Immature natural killer cell (primary cell): ENCODE measurements at regions not wholly inside any gene's neighbourhood (a gene's known extent, or its start where the extent isn't known, plus 50 kb on each side); places are given as distances from the start of the nearest gene placed in this dataset.

Experiments
- DNase-seq, 3 donors: peaks; one replicate each; pipeline ENCODE4 v3.0.0; 2022; ENCODE audit warnings: mixed read lengths in 1 of 3
- H3K27ac Mint-ChIP-seq, 6 donors: one replicate each; pipeline ENCODE4 v1.8.0; 2020; ENCODE audit warnings: mixed read lengths in 6 of 6, mild to moderate bottlenecking in 5 of 6, inconsistent platforms in 4 of 6, moderate library complexity in 3 of 6
- H3K27me3 Mint-ChIP-seq, 3 donors: one replicate each; pipeline ENCODE4 v1.8.0; 2020 to 2021; ENCODE audit warnings: low read depth in 3 of 3, mild to moderate bottlenecking in 3 of 3, mixed read lengths in 3 of 3, moderate library complexity in 3 of 3, inconsistent platforms in 1 of 3
- H3K36me3 Mint-ChIP-seq, 3 donors: one replicate each; pipeline ENCODE4 v1.8.0; 2020; ENCODE audit warnings: mixed read lengths in 3 of 3, inconsistent platforms in 2 of 3, mild to moderate bottlenecking in 2 of 3
- H3K4me1 Mint-ChIP-seq, 2 donors: one replicate each; pipeline ENCODE4 v1.8.0; 2020; ENCODE audit warnings: inconsistent platforms in 2 of 2, mild to moderate bottlenecking in 2 of 2, mixed read lengths in 2 of 2, moderate library complexity in 1 of 2
- H3K4me3 Mint-ChIP-seq, 5 donors: one replicate each; pipeline ENCODE4 v1.8.0; 2020; ENCODE audit warnings: mild to moderate bottlenecking in 5 of 5, mixed read lengths in 5 of 5, inconsistent platforms in 3 of 5, moderate library complexity in 3 of 5
- H3K9me3 Mint-ChIP-seq, 6 donors: one replicate each; pipeline ENCODE4 v1.8.0; 2020; ENCODE audit warnings: mild to moderate bottlenecking in 6 of 6, mixed read lengths in 6 of 6, inconsistent platforms in 4 of 6, moderate library complexity in 3 of 6

- no peak for DNase-seq
- Mint-ChIP-seq H3K36me3 (no peaks in the 10 kb centered on the region), H3K4me1 (no peaks in the 10 kb centered on the region), H3K27ac (no peak overlapping the region), H3K27me3 (peaks cover 0 to 4% (median 3%) of the 10 kb centered on the region in 3 donors), H3K4me3 (no peak overlapping the region), H3K9me3 (peaks cover 0 to 4% (median 1%) of the 10 kb centered on the region in 6 donors)
Observed at GRCh38 chr16:8204769-8205168, 385.5 kb downstream of the TMEM114 start.

DNA sequence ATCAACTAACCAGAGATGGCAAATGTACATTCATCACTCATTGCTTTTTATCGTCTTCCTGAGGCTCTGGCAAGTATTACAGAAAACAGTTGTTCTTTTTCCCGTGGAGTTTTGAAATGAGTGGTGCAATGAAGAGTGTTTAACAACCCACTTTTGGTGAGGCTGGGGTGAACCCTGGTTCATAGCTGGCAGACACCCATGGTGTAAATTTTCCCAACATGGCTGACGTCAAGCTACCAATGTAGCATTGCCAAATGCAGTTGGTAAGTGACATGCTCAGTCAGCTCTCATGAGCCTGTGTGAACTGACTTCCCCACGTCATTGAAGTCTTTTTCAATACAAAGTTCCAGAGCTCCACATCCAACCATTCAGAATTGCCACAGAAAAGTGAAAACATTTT lies 386.2 kb downstream of the TMEM114 start:
- Mint-ChIP-seq H3K36me3 (no peaks in the 10 kb centered on the region), H3K4me3 (no peak overlapping the region), H3K9me3 (peaks cover 0 to 4% (median 1%) of the 10 kb centered on the region in 6 donors), H3K4me1 (no peaks in the 10 kb centered on the region), H3K27ac (no peak overlapping the region), H3K27me3 (peaks cover 0 to 4% (median 3%) of the 10 kb centered on the region in 3 donors)
- no peak for DNase-seq

GRCh38 chr16:8203101-8203500 lies 387.2 kb downstream of the TMEM114 start:
- Mint-ChIP-seq H3K4me3 (no peak overlapping the region), H3K36me3 (no peaks in the 10 kb centered on the region), H3K27ac (no peak overlapping the region), H3K4me1 (no peaks in the 10 kb centered on the region), H3K27me3 (peaks cover 0 to 4% (median 3%) of the 10 kb centered on the region in 3 donors), H3K9me3 (peaks cover 0 to 4% (median 1%) of the 10 kb centered on the region in 6 donors)
- no peak for DNase-seq

DNA sequence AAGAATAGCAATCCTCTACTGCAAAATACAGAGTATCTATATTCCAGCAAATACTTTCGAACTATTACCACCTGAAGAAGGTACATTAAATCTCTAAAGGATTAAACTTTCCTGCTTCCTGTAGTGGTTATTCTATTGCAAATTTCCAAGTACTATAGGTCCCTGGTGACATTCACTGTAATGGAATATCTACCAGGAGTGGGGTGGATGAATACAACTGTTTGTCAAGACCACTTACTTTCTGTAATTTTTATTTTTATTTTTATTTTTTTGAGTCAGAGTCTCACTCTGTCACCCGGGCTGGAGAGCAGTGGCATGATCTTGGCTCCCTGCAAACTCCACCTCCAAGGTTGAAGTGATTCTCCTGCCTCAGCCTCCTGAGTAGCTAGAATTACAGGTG lies 389.5 kb downstream of the TMEM114 start:
- H3K27ac Mint-ChIP-seq: no peak overlapping the region
- no peaks in the 10 kb centered on the region for H3K36me3 Mint-ChIP-seq
- H3K9me3 Mint-ChIP-seq: peaks cover 0 to 4% (median 3%) of the 10 kb centered on the region in 6 donors
- H3K4me1 Mint-ChIP-seq: no peaks in the 10 kb centered on the region
- DNase-seq: no peak
- peaks cover 0 to 4% (median 3%) of the 10 kb centered on the region in 3 donors for H3K27me3 Mint-ChIP-seq
- H3K4me3 Mint-ChIP-seq: no peak overlapping the region

GRCh38 chr16:8199390-8199789 lies 390.9 kb downstream of the TMEM114 start:
- Mint-ChIP-seq H3K4me3 (no peak overlapping the region), H3K27me3 (peaks cover 0 to 2% (median 0%) of the 10 kb centered on the region in 3 donors), H3K4me1 (no peaks in the 10 kb centered on the region), H3K27ac (no peak overlapping the region), H3K9me3 (peaks cover 0 to 4% (median 3%) of the 10 kb centered on the region in 6 donors), H3K36me3 (no peaks in the 10 kb centered on the region)
- no peak for DNase-seq

GRCh38 chr16:8194794-8195193 lies 395.5 kb downstream of the TMEM114 start:
- Mint-ChIP-seq H3K4me3 (no peak overlapping the region), H3K36me3 (no peaks in the 10 kb centered on the region), H3K9me3 (peaks cover 0 to 11% (median 1%) of the 10 kb centered on the region in 6 donors), H3K27me3 (peaks cover 0 to 4% (median 0%) of the 10 kb centered on the region in 3 donors), H3K27ac (no peak overlapping the region), H3K4me1 (no peaks in the 10 kb centered on the region)
- DNase-seq: no peak

DNA sequence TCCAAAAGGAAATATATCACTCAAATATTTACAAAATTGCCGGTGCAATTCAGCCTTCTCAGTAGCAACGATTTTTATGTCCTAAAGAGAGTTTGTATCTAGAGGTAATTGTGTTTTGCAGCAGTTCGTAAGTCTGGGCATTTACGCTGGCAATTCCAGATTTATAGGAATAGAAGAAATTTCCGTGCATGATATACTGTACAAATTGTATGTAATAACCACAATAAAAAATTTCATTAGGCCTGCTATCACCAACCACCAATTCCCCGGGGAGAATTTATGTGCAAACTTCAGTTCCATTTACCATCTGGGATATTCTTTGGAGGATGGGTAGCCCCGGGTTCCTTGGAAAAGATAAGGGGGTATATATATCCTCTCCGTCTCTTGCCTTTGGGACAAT lies 401.5 kb downstream of the TMEM114 start:
- Mint-ChIP-seq H3K9me3 (peaks cover 0 to 16% (median under 1%) of the 10 kb centered on the region in 6 donors), H3K27ac (no peak overlapping the region), H3K36me3 (no peaks in the 10 kb centered on the region), H3K27me3 (peaks cover 0 to 4% (median 2%) of the 10 kb centered on the region in 3 donors), H3K4me1 (no peaks in the 10 kb centered on the region), H3K4me3 (no peak overlapping the region)
- no peak for DNase-seq

DNA sequence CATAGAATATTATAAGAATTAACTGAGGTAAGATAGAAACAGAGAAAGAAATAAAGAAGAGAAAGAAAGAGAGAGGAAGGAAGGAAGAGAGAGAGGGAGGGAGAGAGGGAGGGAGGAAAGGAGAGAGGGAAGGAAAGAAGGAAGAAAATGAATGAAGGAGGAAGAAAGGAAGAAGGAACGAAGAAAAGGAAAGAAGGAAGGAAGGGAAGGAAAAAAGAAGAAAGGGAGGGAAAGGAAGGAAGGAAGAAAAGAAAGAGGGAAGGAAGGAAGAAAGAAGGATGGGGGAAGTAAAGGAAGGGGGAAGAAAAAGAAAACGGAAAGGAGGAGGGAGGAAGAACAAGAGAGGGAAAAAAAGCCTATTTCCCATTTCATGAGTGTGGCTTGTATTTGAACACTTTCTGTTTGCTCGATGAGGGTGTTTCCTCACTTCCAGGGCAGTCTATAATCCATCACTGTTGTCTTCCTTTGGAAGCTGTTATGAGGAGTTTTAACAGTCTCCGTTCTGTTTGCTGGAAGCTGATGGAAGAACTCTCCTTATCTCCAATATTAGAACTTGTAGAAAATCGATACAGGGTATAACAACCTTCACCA lies 402.4 kb downstream of the TMEM114 start:
- peaks cover 0 to 4% (median 2%) of the 10 kb centered on the region in 3 donors for H3K27me3 Mint-ChIP-seq
- no peaks in the 10 kb centered on the region for H3K4me1 Mint-ChIP-seq
- peaks cover 0 to 16% (median under 1%) of the 10 kb centered on the region in 6 donors for H3K9me3 Mint-ChIP-seq
- no peak for DNase-seq
- H3K4me3 Mint-ChIP-seq: no peak overlapping the region
- no peaks in the 10 kb centered on the region for H3K36me3 Mint-ChIP-seq
- H3K27ac Mint-ChIP-seq: no peak overlapping the region

DNA sequence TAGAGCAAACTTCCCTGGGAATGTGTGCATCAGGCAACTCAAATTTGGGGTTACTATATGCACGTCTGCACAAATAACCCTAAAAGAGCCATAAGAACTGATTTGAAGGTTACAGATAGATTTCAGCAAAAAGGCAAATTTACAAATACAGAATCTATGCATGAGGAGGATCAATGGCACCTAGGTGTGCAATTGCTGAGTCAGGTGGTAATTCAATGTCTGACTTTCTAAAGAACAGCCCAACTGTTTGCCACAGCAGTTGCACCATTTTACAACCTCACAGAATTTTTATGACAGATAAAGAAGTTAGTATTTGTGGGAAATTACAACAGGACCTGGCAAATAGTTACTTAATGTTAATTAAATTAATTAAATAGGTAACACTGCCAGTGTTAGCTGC lies 405.5 kb downstream of the TMEM114 start:
- H3K27ac Mint-ChIP-seq: no peak overlapping the region
- peaks cover 0 to 9% (median under 1%) of the 10 kb centered on the region in 6 donors for H3K9me3 Mint-ChIP-seq
- no peak for DNase-seq
- H3K27me3 Mint-ChIP-seq: peaks cover 0 to 3% (median 2%) of the 10 kb centered on the region in 3 donors
- no peaks in the 10 kb centered on the region for H3K4me1 Mint-ChIP-seq
- no peak overlapping the region for H3K4me3 Mint-ChIP-seq
- H3K36me3 Mint-ChIP-seq: no peaks in the 10 kb centered on the region

DNA sequence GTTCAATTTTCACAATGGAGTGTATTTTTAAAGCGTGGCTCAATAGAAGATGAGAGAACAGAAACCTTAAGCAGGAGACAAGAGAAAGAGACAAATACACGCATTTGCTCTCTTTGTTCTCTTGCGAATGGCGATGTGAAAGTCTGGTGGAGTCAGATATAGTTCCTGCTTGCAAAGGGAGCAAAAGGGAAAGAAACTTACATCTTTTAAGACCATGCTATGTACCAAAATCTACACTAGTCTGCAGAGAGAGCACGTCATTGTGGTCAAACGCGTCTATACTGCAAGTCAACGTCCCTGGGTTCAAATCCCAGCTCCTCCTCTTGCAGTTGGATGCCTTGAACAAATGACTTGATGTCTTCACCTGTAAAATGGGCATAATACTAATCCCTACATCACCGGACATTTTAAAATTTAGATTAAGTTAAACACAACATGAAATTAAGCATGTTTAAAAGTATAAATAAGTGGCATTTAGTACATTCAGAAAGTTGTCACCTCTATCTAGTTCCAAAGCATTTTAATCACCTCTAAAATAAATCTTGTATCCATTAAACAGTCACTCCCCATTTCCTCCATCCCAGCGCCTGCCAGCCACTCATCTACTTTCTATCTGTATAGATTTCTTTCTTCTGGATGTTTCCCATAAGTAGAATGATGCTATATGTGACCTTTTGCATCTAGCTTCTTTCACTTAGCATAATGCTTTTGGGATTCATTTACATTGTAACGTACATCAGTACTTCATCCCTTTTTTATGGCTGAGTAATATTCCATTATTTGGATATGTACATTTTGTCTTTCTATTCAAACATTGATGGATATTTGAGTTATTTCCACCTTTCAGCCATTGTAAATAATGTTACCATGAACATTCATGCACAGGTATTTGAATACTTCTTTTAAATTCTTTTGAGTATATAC lies 406.9 kb downstream of the TMEM114 start:
- no peak overlapping the region for H3K4me3 Mint-ChIP-seq
- no peak for DNase-seq
- peaks cover 0 to 9% (median 0%) of the 10 kb centered on the region in 6 donors for H3K9me3 Mint-ChIP-seq
- H3K4me1 Mint-ChIP-seq: no peaks in the 10 kb centered on the region
- H3K27ac Mint-ChIP-seq: no peak overlapping the region
- H3K27me3 Mint-ChIP-seq: peaks cover 0 to 3% (median 2%) of the 10 kb centered on the region in 3 donors
- no peaks in the 10 kb centered on the region for H3K36me3 Mint-ChIP-seq

DNA sequence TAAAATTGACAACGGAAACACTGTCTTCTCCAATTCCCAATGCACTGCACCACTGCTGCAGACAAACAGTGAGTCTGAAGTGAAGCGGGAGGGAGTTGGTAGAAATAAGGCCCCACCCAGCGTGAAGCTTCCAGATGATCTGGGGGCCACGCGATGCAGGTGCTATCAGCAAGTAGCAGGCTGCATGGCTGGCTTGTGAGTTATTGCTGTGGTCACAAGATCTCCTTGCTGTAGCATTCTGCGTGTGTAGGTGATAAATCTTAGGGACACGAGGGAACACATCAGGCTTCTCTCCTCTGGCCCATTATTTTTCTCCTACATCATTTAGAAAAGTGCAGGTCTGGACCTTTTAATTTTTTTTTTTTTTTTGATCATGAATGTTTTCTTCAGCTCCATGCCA lies 407.6 kb downstream of the TMEM114 start:
- peaks cover 0 to 9% (median 0%) of the 10 kb centered on the region in 6 donors for H3K9me3 Mint-ChIP-seq
- no peak overlapping the region for H3K27ac Mint-ChIP-seq
- DNase-seq: no peak
- H3K27me3 Mint-ChIP-seq: peaks cover 0 to 3% (median 2%) of the 10 kb centered on the region in 3 donors
- no peaks in the 10 kb centered on the region for H3K4me1 Mint-ChIP-seq
- H3K36me3 Mint-ChIP-seq: no peaks in the 10 kb centered on the region
- no peak overlapping the region for H3K4me3 Mint-ChIP-seq

DNA sequence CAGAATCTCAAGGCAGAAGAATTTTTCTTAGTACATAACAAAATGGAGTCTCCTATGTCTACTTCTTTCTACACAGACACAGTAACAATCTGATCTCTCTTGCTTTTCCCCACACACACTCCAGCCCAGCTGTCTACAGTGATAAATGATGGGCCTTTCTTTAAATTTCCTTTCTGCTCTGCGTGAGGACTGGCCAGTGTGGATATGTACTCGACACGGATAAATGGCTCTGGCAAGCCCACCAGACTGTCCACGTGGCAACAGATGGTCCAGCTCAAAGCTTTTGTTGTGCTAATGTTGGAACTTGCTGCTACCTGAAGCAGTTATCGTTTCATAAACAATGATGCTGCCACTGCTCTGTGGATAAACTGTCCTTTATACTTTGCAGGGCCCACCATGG lies 410.7 kb downstream of the TMEM114 start:
- Mint-ChIP-seq H3K4me1 (no peaks in the 10 kb centered on the region), H3K27ac (no peak overlapping the region), H3K9me3 (peaks cover 0 to 4% (median 0%) of the 10 kb centered on the region in 6 donors), H3K4me3 (no peak overlapping the region), H3K27me3 (peaks cover 0 to 3% (median 0%) of the 10 kb centered on the region in 3 donors), H3K36me3 (no peaks in the 10 kb centered on the region)
- DNase-seq: no peak

DNA sequence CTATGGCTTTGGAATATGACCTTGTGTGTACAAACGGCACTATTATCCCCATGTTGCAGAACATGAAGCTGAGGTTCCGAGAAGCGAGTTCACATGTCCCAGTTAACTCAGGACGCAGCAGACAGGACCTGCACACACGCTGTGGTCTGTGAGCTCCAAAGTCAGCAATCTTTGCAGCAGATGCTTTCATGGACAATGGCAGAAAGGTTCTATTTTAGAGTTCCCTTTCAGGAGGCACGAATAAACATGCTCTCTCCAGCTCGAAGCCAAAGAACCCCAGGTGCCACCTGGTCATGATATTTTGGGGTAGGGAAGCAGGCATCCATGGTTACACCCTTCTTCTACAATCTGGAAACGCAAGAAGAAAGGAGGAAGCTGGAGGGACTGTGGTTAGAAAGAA lies 412.0 kb downstream of the TMEM114 start:
- Mint-ChIP-seq H3K9me3 (peaks cover 0 to under 1% (median 0%) of the 10 kb centered on the region in 6 donors), H3K4me3 (no peak overlapping the region), H3K27me3 (peaks cover 0 to 7% (median 0%) of the 10 kb centered on the region in 3 donors), H3K36me3 (no peaks in the 10 kb centered on the region), H3K27ac (no peak overlapping the region), H3K4me1 (no peaks in the 10 kb centered on the region)
- no peak for DNase-seq

- Mint-ChIP-seq H3K4me3 (no peak overlapping the region), H3K4me1 (no peaks in the 10 kb centered on the region), H3K27me3 (peaks cover 0 to 6% (median 2%) of the 10 kb centered on the region in 3 donors), H3K9me3 (peaks cover 0 to 10% (median 0%) of the 10 kb centered on the region in 6 donors), H3K36me3 (no peaks in the 10 kb centered on the region), H3K27ac (no peak overlapping the region)
- DNase-seq: no peak
Observed at GRCh38 chr16:8175411-8175810, 414.9 kb downstream of the TMEM114 start.
